Esophagus squamous epithelium (tissue), 4 donors: ENCODE measurements at regions not wholly inside any gene's neighbourhood (a gene's known extent, or its start where the extent isn't known, plus 50 kb on each side); places are given as distances from the start of the nearest gene placed in this dataset.

ENCODE experiments used
- POLR2A ChIP-seq, 4 donors: fragments of 450-650 bp; IDR thresholded peaks; one replicate each; pipeline ENCODE4 v1.6.1; 2017; ENCODE audit warnings: antibody characterized with exemption in 4 of 4, mild to moderate bottlenecking in 4 of 4, moderate library complexity in 3 of 4
- TF ChIP-seq, protein P1 (sequence below), 6 experiments: fragments of 450-650 bp in 4 of 6; fragments of 200-600 bp in 2 of 6; sonication (generic) in 2 of 6; IDR thresholded peaks; one replicate each; pipeline ENCODE4 v1.5.1; 2016 to 2019; ENCODE audit warnings: antibody characterized with exemption in 6 of 6, mild to moderate bottlenecking in 4 of 6, moderate library complexity in 4 of 6

DNA sequence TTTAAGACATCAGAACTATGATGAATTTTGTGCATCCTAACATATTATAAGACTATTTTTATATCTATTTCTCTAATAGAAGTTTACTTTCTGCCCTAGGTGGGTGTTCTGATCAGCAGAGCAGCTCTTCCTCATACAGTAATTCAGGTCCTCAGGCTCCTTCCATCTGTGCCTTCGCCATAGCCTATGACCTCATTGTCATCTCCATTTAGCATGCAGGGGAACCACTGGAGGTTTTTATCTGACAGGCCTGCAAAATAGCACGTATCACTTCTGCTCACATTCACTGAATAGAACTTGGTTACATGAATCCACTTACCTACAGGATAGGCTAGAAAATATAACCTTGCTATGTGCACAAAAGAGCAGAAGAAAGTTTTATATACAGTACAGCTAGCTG is 159.4 kb upstream of the CCNH start:
- TF ChIP-seq POLR2A (IDR thresholded peaks at IDR 0.05) = no peak
- TF ChIP-seq, protein P1, sequence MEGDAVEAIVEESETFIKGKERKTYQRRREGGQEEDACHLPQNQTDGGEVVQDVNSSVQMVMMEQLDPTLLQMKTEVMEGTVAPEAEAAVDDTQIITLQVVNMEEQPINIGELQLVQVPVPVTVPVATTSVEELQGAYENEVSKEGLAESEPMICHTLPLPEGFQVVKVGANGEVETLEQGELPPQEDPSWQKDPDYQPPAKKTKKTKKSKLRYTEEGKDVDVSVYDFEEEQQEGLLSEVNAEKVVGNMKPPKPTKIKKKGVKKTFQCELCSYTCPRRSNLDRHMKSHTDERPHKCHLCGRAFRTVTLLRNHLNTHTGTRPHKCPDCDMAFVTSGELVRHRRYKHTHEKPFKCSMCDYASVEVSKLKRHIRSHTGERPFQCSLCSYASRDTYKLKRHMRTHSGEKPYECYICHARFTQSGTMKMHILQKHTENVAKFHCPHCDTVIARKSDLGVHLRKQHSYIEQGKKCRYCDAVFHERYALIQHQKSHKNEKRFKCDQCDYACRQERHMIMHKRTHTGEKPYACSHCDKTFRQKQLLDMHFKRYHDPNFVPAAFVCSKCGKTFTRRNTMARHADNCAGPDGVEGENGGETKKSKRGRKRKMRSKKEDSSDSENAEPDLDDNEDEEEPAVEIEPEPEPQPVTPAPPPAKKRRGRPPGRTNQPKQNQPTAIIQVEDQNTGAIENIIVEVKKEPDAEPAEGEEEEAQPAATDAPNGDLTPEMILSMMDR (IDR thresholded peaks at IDR 0.05) = no peak
